NT2/D1 (cell line): ENCODE measurements at regions not wholly inside any gene's neighbourhood (a gene's known extent, or its start where the extent isn't known, plus 50 kb on each side); places are given as distances from the start of the nearest gene placed in this dataset.
"Not testable (repeated sequence)": the region's sequence is repeated elsewhere in the genome, so short reads cannot be mapped to it uniquely, and the experiment has no call there.

Experiments used
- SUZ12 ChIP-seq: IDR thresholded peaks from 2 replicates; pipeline ENCODE4 v1.6.1; 2011; ENCODE audit not compliant: insufficient read length, insufficient read depth; ENCODE audit errors: extremely low read depth
- YY1 ChIP-seq: IDR thresholded peaks from 2 replicates; pipeline ENCODE4 v1.6.1; 2011; ENCODE audit not compliant: insufficient read length, insufficient read depth
- ZNF274 ChIP-seq: IDR thresholded peaks from 2 replicates; pipeline ENCODE4 v1.6.1; 2011; ENCODE audit warnings: mild to moderate bottlenecking, low read depth, low read length

DNA sequence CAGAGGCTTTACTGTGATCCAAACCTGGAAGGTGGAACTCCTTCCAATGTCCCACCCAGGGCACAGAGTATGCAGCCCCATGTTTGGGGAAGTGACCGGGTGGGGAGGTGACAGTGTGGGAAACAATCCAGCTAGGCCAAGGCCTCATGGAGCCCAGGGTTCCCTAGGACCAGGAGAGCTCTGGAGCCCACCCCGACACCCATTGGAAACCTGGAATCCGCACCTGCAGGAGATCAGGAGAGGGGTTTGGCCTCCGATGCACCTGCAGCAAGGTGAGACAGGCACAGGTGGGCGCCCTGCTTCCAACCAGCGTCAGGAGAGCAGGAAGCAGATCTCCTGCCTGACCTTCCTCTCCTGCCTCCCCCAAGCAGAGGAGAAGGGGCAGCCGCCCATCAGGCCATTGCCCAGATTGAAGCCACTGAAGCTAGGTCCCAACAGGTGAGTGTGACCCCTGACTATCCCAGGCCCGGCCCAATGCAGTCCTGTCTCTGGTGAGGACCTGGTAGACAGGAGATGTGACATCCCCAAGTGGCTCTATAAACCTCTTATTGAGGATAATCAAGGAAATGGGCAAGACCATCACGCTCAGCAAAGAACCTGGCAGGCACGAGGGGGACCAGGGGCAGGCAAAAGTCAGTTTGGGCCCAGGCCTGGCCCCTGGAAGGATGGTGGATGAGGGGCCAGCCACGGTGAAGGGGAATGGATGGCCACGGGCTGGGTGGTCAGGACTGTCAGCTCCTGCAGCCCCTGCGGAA lies 53.1 kb upstream of the CSPG4 start:
- TF ChIP-seq YY1, SUZ12, ZNF274: not testable (repeated sequence)
